ENCODE measurements at regions not wholly inside any gene's neighbourhood (a gene's known extent, or its start where the extent isn't known, plus 50 kb on each side); places are given as distances from the start of the nearest gene placed in this dataset.

DNA sequence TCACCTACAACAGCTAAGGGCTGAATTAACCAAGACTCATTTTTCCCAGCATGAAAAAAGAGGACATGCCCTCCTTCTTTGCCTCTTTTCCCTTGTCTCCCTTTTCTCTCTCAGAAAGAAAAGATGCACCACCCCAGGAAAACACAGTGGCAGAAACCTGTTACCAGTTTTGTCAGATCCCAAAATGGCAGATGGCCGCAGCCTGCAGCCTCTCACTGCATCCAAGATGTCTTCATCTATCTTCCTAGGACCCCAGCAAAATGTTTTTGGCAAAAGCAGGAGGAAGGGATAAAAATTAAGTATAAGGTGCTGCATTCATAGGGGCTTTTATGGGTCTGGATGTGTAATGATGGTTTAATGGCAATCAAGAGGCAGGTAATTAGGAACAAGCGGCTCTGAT, 266.6 kb upstream of the NPVF start:
- peaks cover 6% of the 10 kb centered on the region; the same call in 1 of the 2 replicates for H3K27me3 ChIP-seq (ENCODE audit: insufficient read depth, low read length)
- H3K4me3 ChIP-seq (replicated peaks in 1 of 2; ENCODE audit: low read depth in 1 of 2, low read length in 2 of 2), result no peak overlapping the region
- H4K20me1 ChIP-seq (ENCODE audit: insufficient read depth), result no peaks in the 10 kb centered on the region
- no peaks in the 10 kb centered on the region for H3K4me1 ChIP-seq (ENCODE audit: control insufficient read depth in 1 of 2, insufficient read depth in 2 of 2, low read length in 2 of 2)
- H3K9me2 ChIP-seq (ENCODE audit: insufficient read depth), result no peaks in the 10 kb centered on the region
- no peaks in the 10 kb centered on the region for H3K79me2 ChIP-seq (ENCODE audit: insufficient read depth, low read length)
- H3K36me3 ChIP-seq (ENCODE audit: control insufficient read depth in 1 of 2, insufficient read depth in 2 of 2, low read length in 2 of 2), result no peaks in the 10 kb centered on the region
- ChIA-PET CTCF (no interaction called here), POLR2A (no interaction called here), RAD21 (ENCODE audit: low non-redundant PET in 1 of 2, low total read pairs in 2 of 2, uncharacterized antibody in 2 of 2, unreplicated experiment in 2 of 2) (no interaction called here)
- intact Hi-C loops (cut with micrococcal nuclease), result no loop called here
- no peak overlapping the region for H3K27ac ChIP-seq (ENCODE audit: low read depth, low read length)
- H3K9ac ChIP-seq (ENCODE audit: low read length), result no peak overlapping the region
- TF ChIP-seq FOSL1 (IDR thresholded peaks at IDR 0.05; ENCODE audit: low read depth) (no peak), ZFX (IDR thresholded peaks at IDR 0.05) (no peak), YY1 (IDR thresholded peaks at IDR 0.05; ENCODE audit: extremely low read depth, insufficient replicate concordance, low read depth, low read length) (no peak), JUND (IDR thresholded peaks at IDR 0.05) (no peak), SP1 (IDR thresholded peaks at IDR 0.05; ENCODE audit: low read depth) (no peak), SIN3A (IDR thresholded peaks at IDR 0.05; ENCODE audit: low read depth) (no peak), ZNF274 (IDR thresholded peaks at IDR 0.05; ENCODE audit: low read depth, low read length) (no peak), MAX (IDR thresholded peaks at IDR 0.05) (no peak), EZH2phosphoT487 (IDR thresholded peaks at IDR 0.05; ENCODE audit: borderline replicate concordance) (no peak)
- TF ChIP-seq, protein P1, sequence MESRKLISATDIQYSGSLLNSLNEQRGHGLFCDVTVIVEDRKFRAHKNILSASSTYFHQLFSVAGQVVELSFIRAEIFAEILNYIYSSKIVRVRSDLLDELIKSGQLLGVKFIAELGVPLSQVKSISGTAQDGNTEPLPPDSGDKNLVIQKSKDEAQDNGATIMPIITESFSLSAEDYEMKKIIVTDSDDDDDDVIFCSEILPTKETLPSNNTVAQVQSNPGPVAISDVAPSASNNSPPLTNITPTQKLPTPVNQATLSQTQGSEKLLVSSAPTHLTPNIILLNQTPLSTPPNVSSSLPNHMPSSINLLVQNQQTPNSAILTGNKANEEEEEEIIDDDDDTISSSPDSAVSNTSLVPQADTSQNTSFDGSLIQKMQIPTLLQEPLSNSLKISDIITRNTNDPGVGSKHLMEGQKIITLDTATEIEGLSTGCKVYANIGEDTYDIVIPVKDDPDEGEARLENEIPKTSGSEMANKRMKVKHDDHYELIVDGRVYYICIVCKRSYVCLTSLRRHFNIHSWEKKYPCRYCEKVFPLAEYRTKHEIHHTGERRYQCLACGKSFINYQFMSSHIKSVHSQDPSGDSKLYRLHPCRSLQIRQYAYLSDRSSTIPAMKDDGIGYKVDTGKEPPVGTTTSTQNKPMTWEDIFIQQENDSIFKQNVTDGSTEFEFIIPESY (IDR thresholded peaks at IDR 0.05; ENCODE audit: extremely low read depth, insufficient replicate concordance, low read length), result no peak
- no peak overlapping the region for H2AFZ ChIP-seq (ENCODE audit: low read depth, low read length, poor library complexity, severe bottlenecking)
- ATAC-seq, result no peak
- H3K9me3 ChIP-seq (ENCODE audit: control insufficient read depth in 1 of 2, insufficient read depth in 1 of 2, low read depth in 1 of 2, low read length in 2 of 2), result no peaks in the 10 kb centered on the region
- no peak for DNase-seq (ENCODE audit: low read depth, low spot score)
- BruUV-seq (replicated peaks), result no TSS peak
- no peak overlapping the region for H3K4me2 ChIP-seq (ENCODE audit: low read length)

All from HCT116 (cell line).